Fibroblast of lung (primary cell): ENCODE measurements at regions not wholly inside any gene's neighbourhood (a gene's known extent, or its start where the extent isn't known, plus 50 kb on each side); places are given as distances from the start of the nearest gene placed in this dataset.

ENCODE experiments used
- DNase-seq, 2 donors: peaks; one replicate each; pipeline versions ENCODE4 v3.0.0 to v3.0.0-alpha.2; 2010; ENCODE audit warnings: low read depth in 2 of 2
- H2AFZ ChIP-seq: 2 replicates; pipeline ENCODE4 v1.5.1; 2012; ENCODE audit warnings: low read length, control low read depth, inconsistent platforms
- H3K27ac ChIP-seq: 2 replicates; pipeline ENCODE4 v1.5.1; 2011; ENCODE audit warnings: low read length, control low read depth; ENCODE audit not compliant: insufficient read depth
- H3K27me3 ChIP-seq: 2 replicates; pipeline ENCODE4 v1.5.1; 2011; ENCODE audit warnings: mild to moderate bottlenecking, low read length; ENCODE audit not compliant: control insufficient read depth, insufficient read depth
- H3K36me3 ChIP-seq: 2 replicates; pipeline ENCODE4 v1.5.1; 2011; ENCODE audit warnings: low read length; ENCODE audit not compliant: control insufficient read depth, insufficient read depth
- H3K4me1 ChIP-seq: 2 replicates; pipeline ENCODE4 v1.5.1; 2011; ENCODE audit warnings: low read length; ENCODE audit not compliant: control insufficient read depth, insufficient read depth; ENCODE audit errors: extremely low read depth
- H3K4me2 ChIP-seq: 2 replicates; pipeline ENCODE4 v1.5.1; 2011; ENCODE audit warnings: low read length, control low read depth; ENCODE audit not compliant: insufficient read depth; ENCODE audit errors: extremely low read depth
- H3K4me3 ChIP-seq, 4 experiments: fragments of 200-600 bp in 1 of 4; sonication (generic) in 1 of 4; replicated peaks in 1 of 4; 2 replicates each; pipeline ENCODE4 v1.5.1; 2011 to 2016; ENCODE audit warnings: low read length in 4 of 4, low read depth in 3 of 4, mild to moderate bottlenecking in 3 of 4, control low read depth in 2 of 4, inconsistent platforms in 1 of 4, mixed read lengths in 1 of 4; ENCODE audit not compliant: insufficient read depth in 1 of 4; ENCODE audit errors: control extremely low read depth in 1 of 4
- H3K79me2 ChIP-seq: 2 replicates; pipeline ENCODE4 v1.5.1; 2012; ENCODE audit warnings: mild to moderate bottlenecking, low read length, inconsistent platforms; ENCODE audit not compliant: control insufficient read depth, insufficient read depth
- H3K9ac ChIP-seq: 2 replicates; pipeline ENCODE4 v1.5.1; 2011; ENCODE audit warnings: mild to moderate bottlenecking, low read length, control low read depth; ENCODE audit not compliant: insufficient read depth
- H3K9me3 ChIP-seq: 2 replicates; pipeline ENCODE4 v1.5.1; 2012; ENCODE audit warnings: low read depth, low read length; ENCODE audit not compliant: control insufficient read depth, insufficient read depth
- H4K20me1 ChIP-seq: 2 replicates; pipeline ENCODE4 v1.5.1; 2011; ENCODE audit warnings: low read length; ENCODE audit not compliant: control insufficient read depth, insufficient read depth; ENCODE audit errors: extremely low read depth
- CTCF ChIP-seq, 2 donors: IDR thresholded peaks in 1 of 2; conservative IDR thresholded peaks in 1 of 2; 1 replicate in 1 of 2; 2 replicates in 1 of 2; pipeline ENCODE4 v1.5.1; 2011 to 2012; ENCODE audit warnings: low read length in 2 of 2, control low read depth in 1 of 2, inconsistent platforms in 1 of 2, low read depth in 1 of 2, mild to moderate bottlenecking in 1 of 2
- EZH2 ChIP-seq: IDR thresholded peaks from 2 replicates; pipeline ENCODE4 v1.5.1; 2012; ENCODE audit warnings: low read length, control low read depth, mild to moderate bottlenecking; ENCODE audit errors: missing control alignments

DNA sequence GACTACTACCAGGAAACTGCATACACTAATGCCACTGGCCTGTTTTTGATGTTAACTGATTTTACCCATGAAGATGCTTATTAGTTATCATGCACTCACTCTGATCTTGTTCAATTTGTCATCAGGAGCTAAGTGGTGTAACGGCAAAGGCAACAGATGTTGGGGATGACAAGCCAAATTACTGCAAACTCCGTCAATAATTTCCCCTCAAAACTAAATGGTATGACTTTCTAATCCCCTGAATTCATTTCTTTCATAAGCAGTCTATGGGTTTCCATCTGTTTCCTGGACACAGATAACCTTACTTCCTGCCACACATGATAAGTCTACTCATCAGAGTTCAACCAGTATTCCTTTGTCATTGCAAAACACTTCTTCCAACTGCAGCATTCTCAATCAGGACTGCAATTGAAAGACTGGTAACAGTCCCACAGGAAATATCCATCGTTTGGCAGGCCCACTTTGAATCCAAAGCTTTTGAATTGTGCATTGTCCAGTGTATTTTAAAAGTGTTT, 96.2 kb upstream of the SMC2 start:
- TF ChIP-seq CTCF (conservative IDR thresholded peaks at IDR 0.05 in 1 of 2, IDR thresholded peaks at IDR 0.05 in 1 of 2; ENCODE audit: low read depth in 1 of 2, low read length in 2 of 2) (no peak), EZH2 (no peak)
- no peak overlapping the region for H3K27ac ChIP-seq

GRCh38 chr9:103999375-104000062, 94.6 kb upstream of the SMC2 start:
- no peak overlapping the region for H3K4me3 ChIP-seq
- no peaks in the 10 kb centered on the region for H3K4me1 ChIP-seq
- no peaks in the 10 kb centered on the region for H3K79me2 ChIP-seq
- no peaks in the 10 kb centered on the region for H4K20me1 ChIP-seq
- H3K4me2 ChIP-seq = no peak overlapping the region
- no peaks in the 10 kb centered on the region for H3K9me3 ChIP-seq
- DNase-seq = no peak
- H3K36me3 ChIP-seq = no peaks in the 10 kb centered on the region
- H3K9ac ChIP-seq = no peak overlapping the region
- H3K27me3 ChIP-seq = no peaks in the 10 kb centered on the region
- TF ChIP-seq CTCF (conservative IDR thresholded peaks at IDR 0.05 in 1 of 2, IDR thresholded peaks at IDR 0.05 in 1 of 2; ENCODE audit: low read depth in 1 of 2, low read length in 2 of 2) = no peak
- no peak for TF ChIP-seq EZH2
- H2AFZ ChIP-seq = no peak overlapping the region
- H3K27ac ChIP-seq = no peak overlapping the region

More for the DNA sequence above, 96.2 kb upstream of the SMC2 start:
- no peak for DNase-seq
- no peaks in the 10 kb centered on the region for H3K9me3 ChIP-seq
- H3K9ac ChIP-seq = no peak overlapping the region
- H3K79me2 ChIP-seq = no peaks in the 10 kb centered on the region
- H4K20me1 ChIP-seq = no peaks in the 10 kb centered on the region
- H3K4me3 ChIP-seq = no peak overlapping the region
- H3K27me3 ChIP-seq = no peaks in the 10 kb centered on the region
- no peak overlapping the region for H3K4me2 ChIP-seq
- H3K36me3 ChIP-seq = no peaks in the 10 kb centered on the region
- no peak overlapping the region for H2AFZ ChIP-seq
- H3K4me1 ChIP-seq = no peaks in the 10 kb centered on the region

DNA sequence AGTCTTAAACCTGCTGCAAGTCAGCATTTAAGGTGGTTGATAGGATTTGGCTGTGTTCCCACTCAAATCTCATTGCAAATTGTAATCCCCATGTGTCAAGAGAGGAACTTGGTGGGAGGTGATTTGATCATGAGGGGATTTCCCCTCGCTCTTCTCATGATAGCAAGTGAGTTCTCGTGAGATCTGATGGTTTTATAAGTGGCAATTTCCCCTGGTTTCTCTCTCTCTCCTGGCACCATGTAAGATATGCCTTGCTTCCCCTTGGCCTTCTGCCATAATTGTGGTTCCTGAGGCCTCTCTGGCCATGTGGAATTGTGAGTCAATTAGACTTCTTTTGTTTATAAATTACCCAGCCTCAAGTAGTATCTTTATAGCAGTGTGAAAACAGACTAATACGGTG, 84.3 kb upstream of the SMC2 start:
- H3K9ac ChIP-seq = no peak overlapping the region
- H3K9me3 ChIP-seq = no peaks in the 10 kb centered on the region
- TF ChIP-seq EZH2 = no peak
- no peak for TF ChIP-seq CTCF (conservative IDR thresholded peaks at IDR 0.05 in 1 of 2, IDR thresholded peaks at IDR 0.05 in 1 of 2; ENCODE audit: low read depth in 1 of 2, low read length in 2 of 2)
- H3K79me2 ChIP-seq = no peaks in the 10 kb centered on the region
- no peaks in the 10 kb centered on the region for H3K36me3 ChIP-seq
- H3K27me3 ChIP-seq = no peaks in the 10 kb centered on the region
- no peak overlapping the region for H3K4me3 ChIP-seq
- no peaks in the 10 kb centered on the region for H4K20me1 ChIP-seq
- DNase-seq = no peak
- no peaks in the 10 kb centered on the region for H3K4me1 ChIP-seq
- no peak overlapping the region for H3K27ac ChIP-seq
- H2AFZ ChIP-seq = no peak overlapping the region
- no peak overlapping the region for H3K4me2 ChIP-seq
